Suprapubic skin (tissue), 4 donors: ENCODE measurements at regions not wholly inside any gene's neighbourhood (a gene's known extent, or its start where the extent isn't known, plus 50 kb on each side); places are given as distances from the start of the nearest gene placed in this dataset.

ENCODE experiments used
- DNase-seq, 2 donors: peaks; one replicate each; pipeline ENCODE4 v3.0.0-alpha.2; 2019; ENCODE audit warnings: low spot score in 2 of 2
- H3K27ac ChIP-seq: fragments of 200-600 bp; sonication (generic); one replicate; pipeline ENCODE4 v1.5.1; 2019
- H3K27me3 ChIP-seq: fragments of 200-600 bp; sonication (generic); one replicate; pipeline ENCODE4 v1.5.1; 2019
- H3K36me3 ChIP-seq: fragments of 200-600 bp; sonication (generic); one replicate; pipeline ENCODE4 v1.5.1; 2019
- H3K4me1 ChIP-seq: fragments of 200-600 bp; sonication (generic); one replicate; pipeline ENCODE4 v1.5.1; 2019
- H3K4me3 ChIP-seq: fragments of 200-600 bp; sonication (generic); one replicate; pipeline ENCODE4 v1.5.1; 2019; ENCODE audit warnings: mild to moderate bottlenecking
- H3K9me3 ChIP-seq: fragments of 200-600 bp; sonication (generic); one replicate; pipeline ENCODE4 v1.5.1; 2019
- CTCF ChIP-seq, 2 donors: fragments of 200-600 bp in 1 of 2; fragments of 450-650 bp in 1 of 2; sonication (generic) in 1 of 2; IDR thresholded peaks; one replicate each; pipeline ENCODE4 v1.5.1; 2016 to 2019; ENCODE audit warnings: antibody characterized with exemption in 2 of 2, mild to moderate bottlenecking in 1 of 2, moderate library complexity in 1 of 2
- EP300 ChIP-seq: sonication (generic); formaldehyde crosslinking; IDR thresholded peaks from one replicate; pipeline ENCODE4 v1.6.1; 2017; ENCODE audit warnings: antibody characterized with exemption
- POLR2A ChIP-seq, 2 donors: fragments of 450-650 bp; IDR thresholded peaks; one replicate each; pipeline ENCODE4 v1.6.1; 2017; ENCODE audit warnings: antibody characterized with exemption in 2 of 2, mild to moderate bottlenecking in 2 of 2, moderate library complexity in 2 of 2
- POLR2AphosphoS5 ChIP-seq, 3 donors: sonication (generic); formaldehyde crosslinking; IDR thresholded peaks; one replicate each; pipeline ENCODE4 v1.6.1; 2017; ENCODE audit warnings: antibody characterized with exemption in 3 of 3
- WGBS: methylation state at CpG from one replicate; pipeline ENCODE4 v1.1.5; 2018; 5-methylcytosine and 5-hydroxymethylcytosine counted together

GRCh38 chr4:3382251-3382650 is 59.5 kb upstream of the HGFAC start:
- H3K4me1 ChIP-seq = peaks cover 33% of the 10 kb centered on the region
- no peak for DNase-seq
- H3K9me3 ChIP-seq = no peaks in the 10 kb centered on the region
- no peak overlapping the region for H3K4me3 ChIP-seq
- H3K27ac ChIP-seq = no peak overlapping the region
- no peak for TF ChIP-seq CTCF (IDR thresholded peaks at IDR 0.05)
- no peak for TF ChIP-seq POLR2AphosphoS5 (IDR thresholded peaks at IDR 0.05)
- TF ChIP-seq EP300 = no peak
- no peak for TF ChIP-seq POLR2A (IDR thresholded peaks at IDR 0.05)
- H3K36me3 ChIP-seq = no peaks in the 10 kb centered on the region
- WGBS = 87% methylated on average over 6 of the region's 6 CpGs
- H3K27me3 ChIP-seq = no peaks in the 10 kb centered on the region

GRCh38 chr4:3384391-3384770 is 57.4 kb upstream of the HGFAC start:
- peak overlapping the region; percentile 48 for H3K4me3 ChIP-seq
- no peaks in the 10 kb centered on the region for H3K9me3 ChIP-seq
- DNase-seq = no peak
- TF ChIP-seq POLR2AphosphoS5 (IDR thresholded peaks at IDR 0.05) (no peak), POLR2A (IDR thresholded peaks at IDR 0.05) (no peak), EP300 (no peak), CTCF (IDR thresholded peaks at IDR 0.05) (no peak)
- peaks cover 54% of the 10 kb centered on the region for H3K4me1 ChIP-seq
- H3K27ac ChIP-seq = peak overlapping the region; percentile 88
- H3K36me3 ChIP-seq = no peaks in the 10 kb centered on the region
- WGBS = 38% methylated on average over 7 of the region's 7 CpGs
- H3K27me3 ChIP-seq = no peaks in the 10 kb centered on the region

GRCh38 chr4:3384771-3385710 is 56.7 kb upstream of the HGFAC start:
- H3K4me1 ChIP-seq = peaks cover 60% of the 10 kb centered on the region

GRCh38 chr4:3385711-3386420 is 55.9 kb upstream of the HGFAC start:
- Histone ChIP-seq H3K4me1 (peaks cover 69% of the 10 kb centered on the region), H3K9me3 (no peaks in the 10 kb centered on the region), H3K36me3 (no peaks in the 10 kb centered on the region), H3K4me3 (peak overlapping the region; percentile 48), H3K27ac (peak overlapping the region; percentile 88), H3K27me3 (no peaks in the 10 kb centered on the region)
- no peak for TF ChIP-seq CTCF (IDR thresholded peaks at IDR 0.05)
- TF ChIP-seq POLR2A (IDR thresholded peaks at IDR 0.05) = no peak
- no peak for TF ChIP-seq POLR2AphosphoS5 (IDR thresholded peaks at IDR 0.05)
- TF ChIP-seq EP300 = no peak
- no peak for DNase-seq
- 63% methylated on average over 21 of the region's 21 CpGs for WGBS

More at GRCh38 chr4:3384771-3385710, 56.7 kb upstream of the HGFAC start:
- no peak for DNase-seq
- peak overlapping the region; percentile 88 for H3K27ac ChIP-seq
- WGBS = 40% methylated on average over 15 of the region's 35 CpGs
- H3K36me3 ChIP-seq = no peaks in the 10 kb centered on the region
- TF ChIP-seq POLR2AphosphoS5 (IDR thresholded peaks at IDR 0.05) = peak in 1 of 3 donors; percentile 18
- TF ChIP-seq CTCF (IDR thresholded peaks at IDR 0.05) = no peak
- TF ChIP-seq POLR2A (IDR thresholded peaks at IDR 0.05) = peak in 1 of 2 donors; percentile 56
- TF ChIP-seq EP300 = no peak
- H3K27me3 ChIP-seq = no peaks in the 10 kb centered on the region
- no peaks in the 10 kb centered on the region for H3K9me3 ChIP-seq
- H3K4me3 ChIP-seq = peak overlapping the region; percentile 48

DNA sequence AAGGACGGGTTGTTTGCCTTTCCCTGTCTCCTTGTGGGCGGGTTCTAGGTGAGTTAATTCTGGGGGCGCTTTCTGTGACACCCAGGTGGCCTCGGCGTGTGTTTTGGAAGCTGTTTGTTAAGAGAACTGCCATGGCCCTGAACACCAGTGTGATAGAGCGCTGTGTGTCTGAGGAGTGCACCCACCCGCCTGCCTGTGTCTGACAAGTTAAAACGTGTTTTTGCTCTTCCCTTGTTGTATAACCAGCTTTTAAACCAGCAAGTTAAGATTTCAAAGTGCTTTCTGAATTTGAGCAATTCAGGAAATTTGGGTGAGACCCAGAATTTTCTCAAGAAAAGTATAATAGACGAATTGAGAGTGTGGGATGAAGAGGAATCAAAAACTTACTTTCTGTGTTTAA is 55.2 kb upstream of the HGFAC start:
- WGBS = 52% methylated on average over 9 of the region's 9 CpGs
- H3K9me3 ChIP-seq = no peaks in the 10 kb centered on the region
- TF ChIP-seq POLR2AphosphoS5 (IDR thresholded peaks at IDR 0.05) = no peak
- TF ChIP-seq POLR2A (IDR thresholded peaks at IDR 0.05) = no peak
- TF ChIP-seq CTCF (IDR thresholded peaks at IDR 0.05) = no peak
- TF ChIP-seq EP300 = no peak
- no peak for DNase-seq
- H3K36me3 ChIP-seq = no peaks in the 10 kb centered on the region
- peak overlapping the region; percentile 48 for H3K4me3 ChIP-seq
- H3K27ac ChIP-seq = peak overlapping the region; percentile 88
- peaks cover 75% of the 10 kb centered on the region for H3K4me1 ChIP-seq
- H3K27me3 ChIP-seq = no peaks in the 10 kb centered on the region
